Kidney (tissue), 13 donors: ENCODE measurements at regions not wholly inside any gene's neighbourhood (a gene's known extent, or its start where the extent isn't known, plus 50 kb on each side); places are given as distances from the start of the nearest gene placed in this dataset.

Source experiments
- DNase-seq, 5 donors: peaks; one replicate each; pipeline ENCODE4 v3.0.0-alpha.2; 2013 to 2020
- FAIRE-seq: peaks from 2 replicates; lab custom pipeline; 2012; peaks lifted over from hg19 to GRCh38; lab: Jason Lieb, UNC
- H3K27ac ChIP-seq, 2 donors: one replicate each; pipeline ENCODE4 v1.7.0; 2013; ENCODE audit warnings: low read depth in 2 of 2, low read length in 2 of 2, inconsistent platforms in 1 of 2
- H3K27me3 ChIP-seq: one replicate; pipeline ENCODE4 v1.7.1; 2013; ENCODE audit warnings: low read length, inconsistent platforms; ENCODE audit not compliant: control insufficient read depth, insufficient read depth
- H3K36me3 ChIP-seq, 3 donors: one replicate each; pipeline versions ENCODE4 v1.7.0 to v1.7.1; 2013; ENCODE audit warnings: low read length in 3 of 3, control low read depth in 1 of 3, inconsistent platforms in 1 of 3; ENCODE audit not compliant: insufficient read depth in 3 of 3, control insufficient read depth in 2 of 3
- H3K4me1 ChIP-seq, 3 donors: one replicate each; pipeline versions ENCODE4 v1.7.0 to v1.7.1; 2013; ENCODE audit warnings: low read length in 3 of 3, inconsistent platforms in 1 of 3, low read depth in 1 of 3; ENCODE audit not compliant: control insufficient read depth in 2 of 3, insufficient read depth in 2 of 3
- H3K4me3 ChIP-seq, 3 donors: one replicate each; pipeline versions ENCODE4 v1.7.0 to v1.8.1; 2013; ENCODE audit warnings: low read length in 3 of 3, control low read depth in 1 of 3, inconsistent platforms in 1 of 3
- H3K9ac ChIP-seq, 3 donors: one replicate each; pipeline versions ENCODE4 v1.7.0 to v1.7.1; 2013; ENCODE audit warnings: low read length in 3 of 3, control low read depth in 1 of 3, inconsistent platforms in 1 of 3
- H3K9me3 ChIP-seq, 3 donors: one replicate each; pipeline versions ENCODE4 v1.7.0 to v1.7.1; 2013; ENCODE audit warnings: low read length in 3 of 3, control low read depth in 1 of 3, inconsistent platforms in 1 of 3; ENCODE audit not compliant: control insufficient read depth in 2 of 3, insufficient read depth in 1 of 3
- CTCF ChIP-seq: IDR thresholded peaks from 3 replicates; pipeline ENCODE4 v1.5.1; 2012; ENCODE audit warnings: mild to moderate bottlenecking, moderate library complexity, borderline replicate concordance; ENCODE audit not compliant: insufficient read depth; ENCODE audit errors: extremely low read depth
- intact Hi-C: fragments of 100-400 bp; cut with DNase I; formaldehyde crosslinking; loops from one replicate; pipeline ENCODE4 v1.11.1; 2022
- donor health status: control.
- donor health status: control.
- donor health status: control.
- donor health status: control.
- donor health status: control.
- donor health status: DM: yes; HTN: yes; CAD: no.
- donor health status: Normal renal cell carcinoma (clear cell type).

GRCh38 chr10:128360783-128361182 is 234.6 kb upstream of the MKI67 start:
- DNase-seq = no peak
- Histone ChIP-seq H3K4me3 (no peak overlapping the region), H3K36me3 (no peaks in the 10 kb centered on the region), H3K9ac (no peak overlapping the region), H3K27ac (no peak overlapping the region), H3K9me3 (no peaks in the 10 kb centered on the region), H3K27me3 (no peaks in the 10 kb centered on the region), H3K4me1 (no peaks in the 10 kb centered on the region)
- intact Hi-C loops = no loop called here
- FAIRE-seq = no peak
- TF ChIP-seq CTCF = no peak

GRCh38 chr10:128361487-128361886 is 235.3 kb upstream of the MKI67 start:
- Histone ChIP-seq H3K9ac (no peak overlapping the region), H3K4me1 (no peaks in the 10 kb centered on the region), H3K27ac (no peak overlapping the region), H3K36me3 (no peaks in the 10 kb centered on the region), H3K27me3 (no peaks in the 10 kb centered on the region), H3K9me3 (no peaks in the 10 kb centered on the region), H3K4me3 (no peak overlapping the region)
- intact Hi-C loops = no loop called here
- no peak for TF ChIP-seq CTCF
- DNase-seq (no peak), FAIRE-seq (no peak)

- Histone ChIP-seq H3K4me1 (no peaks in the 10 kb centered on the region), H3K4me3 (no peak overlapping the region), H3K27me3 (no peaks in the 10 kb centered on the region), H3K9ac (no peak overlapping the region), H3K36me3 (no peaks in the 10 kb centered on the region), H3K27ac (no peak overlapping the region), H3K9me3 (no peaks in the 10 kb centered on the region)
- intact Hi-C loops = no loop called here
- TF ChIP-seq CTCF = no peak
- FAIRE-seq = no peak
- no peak for DNase-seq
Observed at GRCh38 chr10:128362514-128362913, 236.3 kb upstream of the MKI67 start.

- Histone ChIP-seq H3K4me1 (no peaks in the 10 kb centered on the region), H3K9ac (no peak overlapping the region), H3K27me3 (no peaks in the 10 kb centered on the region), H3K9me3 (no peaks in the 10 kb centered on the region), H3K27ac (no peak overlapping the region), H3K36me3 (no peaks in the 10 kb centered on the region), H3K4me3 (no peak overlapping the region)
- DNase-seq (no peak), FAIRE-seq (no peak)
- intact Hi-C loops = no loop called here
- TF ChIP-seq CTCF = no peak
Observed at GRCh38 chr10:128364631-128365030, 238.4 kb upstream of the MKI67 start.
